ENCODE measurements at regions not wholly inside any gene's neighbourhood (a gene's known extent, or its start where the extent isn't known, plus 50 kb on each side); places are given as distances from the start of the nearest gene placed in this dataset.

- Histone ChIP-seq H3K79me2 (ENCODE audit: low read length) (no peaks in the 10 kb centered on the region), H3K27me3 (replicated peaks; ENCODE audit: insufficient read depth, low read length) (no peaks in the 10 kb centered on the region), H2AFZ (ENCODE audit: low read length) (no peak overlapping the region), H3K27ac (ENCODE audit: low read length) (no peak overlapping the region), H3K9ac (ENCODE audit: low read length) (no peak overlapping the region), H3K9me3 (replicated peaks; ENCODE audit: insufficient read depth, low read length) (no peaks in the 10 kb centered on the region), H4K20me1 (ENCODE audit: insufficient read depth, low read length) (no peaks in the 10 kb centered on the region), H3K9me2 (replicated peaks; ENCODE audit: insufficient read depth, low read length) (no peaks in the 10 kb centered on the region), H3K4me1 (ENCODE audit: low read length) (no peaks in the 10 kb centered on the region), H3K4me2 (ENCODE audit: low read depth, low read length) (no peak overlapping the region), H3K36me3 (replicated peaks; ENCODE audit: insufficient read depth, low read length) (no peaks in the 10 kb centered on the region), H3F3A (ENCODE audit: insufficient read depth, low read length) (no peaks in the 10 kb centered on the region), H3K4me3 (ENCODE audit: low read length) (no peak overlapping the region)
- no peak for TF ChIP-seq CTCF (IDR thresholded peaks at IDR 0.05; ENCODE audit: low read length)
- TF ChIP-seq EZH2 (optimal IDR thresholded peaks at IDR 0.05; ENCODE audit: low read depth, low read length), result no peak
- TF ChIP-seq EZH2phosphoT487 (IDR thresholded peaks at IDR 0.05; ENCODE audit: low read length), result no peak
- no peak for DNase-seq
These were observed 111.3 kb upstream of the ARRDC4 start for GRCh38 chr15:97849183-97849582.

- no peaks in the 10 kb centered on the region for H3K4me1 ChIP-seq (ENCODE audit: low read length)
These were observed 102.2 kb upstream of the ARRDC4 start for GRCh38 chr15:97858296-97858695.

GRCh38 chr15:97861529-97862260 is 98.8 kb upstream of the ARRDC4 start:
- H3K4me3 ChIP-seq (ENCODE audit: low read length), result no peak overlapping the region
- no peaks in the 10 kb centered on the region for H3F3A ChIP-seq (ENCODE audit: insufficient read depth, low read length)
- H2AFZ ChIP-seq (ENCODE audit: low read length), result no peak overlapping the region
- no peaks in the 10 kb centered on the region for H3K79me2 ChIP-seq (ENCODE audit: low read length)
- H3K27ac ChIP-seq (ENCODE audit: low read length), result no peak overlapping the region
- H3K9ac ChIP-seq (ENCODE audit: low read length), result no peak overlapping the region
- no peaks in the 10 kb centered on the region for H3K9me3 ChIP-seq (replicated peaks; ENCODE audit: insufficient read depth, low read length)
- DNase-seq, result no peak
- H4K20me1 ChIP-seq (ENCODE audit: insufficient read depth, low read length), result no peaks in the 10 kb centered on the region
- no peaks in the 10 kb centered on the region for H3K36me3 ChIP-seq (replicated peaks; ENCODE audit: insufficient read depth, low read length)
- H3K4me2 ChIP-seq (ENCODE audit: low read depth, low read length), result no peak overlapping the region
- H3K4me1 ChIP-seq (ENCODE audit: low read length), result no peaks in the 10 kb centered on the region
- H3K9me2 ChIP-seq (replicated peaks; ENCODE audit: insufficient read depth, low read length), result no peaks in the 10 kb centered on the region
- TF ChIP-seq EZH2phosphoT487 (IDR thresholded peaks at IDR 0.05; ENCODE audit: low read length) (no peak), CTCF (IDR thresholded peaks at IDR 0.05; ENCODE audit: low read length) (no peak), EZH2 (optimal IDR thresholded peaks at IDR 0.05; ENCODE audit: low read depth, low read length) (no peak)
- H3K27me3 ChIP-seq (replicated peaks; ENCODE audit: insufficient read depth, low read length), result no peaks in the 10 kb centered on the region

More at GRCh38 chr15:97858296-97858695, 102.2 kb upstream of the ARRDC4 start:
- no peaks in the 10 kb centered on the region for H3K9me2 ChIP-seq (replicated peaks; ENCODE audit: insufficient read depth, low read length)
- no peaks in the 10 kb centered on the region for H3K27me3 ChIP-seq (replicated peaks; ENCODE audit: insufficient read depth, low read length)
- H3K79me2 ChIP-seq (ENCODE audit: low read length), result no peaks in the 10 kb centered on the region
- H4K20me1 ChIP-seq (ENCODE audit: insufficient read depth, low read length), result no peaks in the 10 kb centered on the region
- H2AFZ ChIP-seq (ENCODE audit: low read length), result no peak overlapping the region
- H3K4me3 ChIP-seq (ENCODE audit: low read length), result no peak overlapping the region
- no peaks in the 10 kb centered on the region for H3F3A ChIP-seq (ENCODE audit: insufficient read depth, low read length)
- H3K9ac ChIP-seq (ENCODE audit: low read length), result no peak overlapping the region
- no peak overlapping the region for H3K4me2 ChIP-seq (ENCODE audit: low read depth, low read length)
- no peak for TF ChIP-seq EZH2phosphoT487 (IDR thresholded peaks at IDR 0.05; ENCODE audit: low read length)
- no peak for TF ChIP-seq EZH2 (optimal IDR thresholded peaks at IDR 0.05; ENCODE audit: low read depth, low read length)
- no peak for TF ChIP-seq CTCF (IDR thresholded peaks at IDR 0.05; ENCODE audit: low read length)
- no peak for DNase-seq
- H3K9me3 ChIP-seq (replicated peaks; ENCODE audit: insufficient read depth, low read length), result no peaks in the 10 kb centered on the region
- H3K36me3 ChIP-seq (replicated peaks; ENCODE audit: insufficient read depth, low read length), result no peaks in the 10 kb centered on the region
- no peak overlapping the region for H3K27ac ChIP-seq (ENCODE audit: low read length)

Data from MM.1S (cell line).